H1 (cell line): ENCODE measurements at regions not wholly inside any gene's neighbourhood (a gene's known extent, or its start where the extent isn't known, plus 50 kb on each side); places are given as distances from the start of the nearest gene placed in this dataset.
A peak's percentile ranks its signal among the peaks of the same experiment; 100 is the strongest.

Experiments used
- CTCF ChIA-PET: fragments of 300-600 bp; sonication (Branson Sonifier 250); formaldehyde crosslinking; loops from one replicate; lab custom pipeline; 2021; ENCODE audit not compliant: partially characterized antibody; lab: Charles Lee
- POLR2A ChIA-PET: fragments of 300-600 bp; sonication (Branson Sonifier 250); formaldehyde crosslinking; loops from one replicate; lab custom pipeline; 2021; ENCODE audit warnings: inconsistent platforms; ENCODE audit not compliant: partially characterized antibody; lab: Charles Lee
- DNase-seq, 2 experiments: peaks; one replicate each; pipeline versions ENCODE4 v3.0.0 to v3.0.0-alpha.2; 2010 to 2022; ENCODE audit warnings: low spot score in 2 of 2, low read depth in 1 of 2, mixed read lengths in 1 of 2
- FAIRE-seq: peaks from 2 replicates; lab custom pipeline; 2011; peaks lifted over from hg19 to GRCh38; lab: Jason Lieb, UNC
- H2AFZ ChIP-seq: 2 replicates; pipeline ENCODE4 v1.8.1; 2012; ENCODE audit warnings: low read length, inconsistent platforms
- H2AK5ac ChIP-seq: 2 replicates; pipeline ENCODE4 v1.6.1; 2013; ENCODE audit warnings: low read depth, low read length
- H2BK120ac ChIP-seq: replicated peaks from 2 replicates; pipeline ENCODE3; 2013; ENCODE audit warnings: low read depth, low read length, inconsistent platforms
- H2BK12ac ChIP-seq: 2 replicates; pipeline ENCODE4 v1.6.1; 2013; ENCODE audit warnings: low read depth, low read length
- H2BK15ac ChIP-seq: 2 replicates; pipeline ENCODE4 v1.6.1; 2013; ENCODE audit warnings: low read length
- H2BK20ac ChIP-seq: 2 replicates; pipeline ENCODE4 v1.6.1; 2013; ENCODE audit warnings: low read length
- H2BK5ac ChIP-seq: 2 replicates; pipeline ENCODE4 v1.6.1; 2013; ENCODE audit warnings: low read depth, low read length
- H3K14ac ChIP-seq: 2 replicates; pipeline ENCODE4 v1.6.1; 2013; ENCODE audit warnings: inconsistent platforms; ENCODE audit not compliant: insufficient read length
- H3K18ac ChIP-seq: 2 replicates; pipeline ENCODE4 v1.6.1; 2013; ENCODE audit warnings: low read length; ENCODE audit errors: extremely low read depth
- H3K23ac ChIP-seq: 2 replicates; pipeline ENCODE4 v1.6.1; 2013; ENCODE audit warnings: inconsistent platforms; ENCODE audit not compliant: insufficient read length
- H3K23me2 ChIP-seq: 2 replicates; pipeline ENCODE4 v1.6.1; 2013; ENCODE audit warnings: low read depth, low read length
- H3K27ac ChIP-seq: 2 replicates; pipeline ENCODE4 v1.6.1; 2011; ENCODE audit warnings: low read depth, low read length, inconsistent platforms
- H3K27me3 ChIP-seq, 4 experiments: replicated peaks in 1 of 4; 1 replicate in 1 of 4; 2 replicates in 3 of 4; pipeline versions ENCODE4 v1.6.1 to v1.8.1; 2011 to 2013; ENCODE audit warnings: low read length in 3 of 4, mild to moderate bottlenecking in 3 of 4, inconsistent platforms in 2 of 4, mixed read lengths in 2 of 4, moderate library complexity in 1 of 4; ENCODE audit not compliant: control insufficient read depth in 3 of 4, insufficient read depth in 3 of 4; ENCODE audit errors: extremely low read depth in 1 of 4
- H3K36me3 ChIP-seq, 4 experiments: 2 replicates each; pipeline versions ENCODE4 v1.6.1 to v1.8.1; 2011 to 2013; ENCODE audit warnings: mild to moderate bottlenecking in 4 of 4, low read length in 3 of 4, moderate library complexity in 2 of 4, control low read depth in 1 of 4, inconsistent platforms in 1 of 4; ENCODE audit not compliant: insufficient read depth in 4 of 4, control insufficient read depth in 2 of 4
- H3K4ac ChIP-seq: replicated peaks from 2 replicates; pipeline ENCODE3; 2013; ENCODE audit warnings: low read length, low read depth, mixed read lengths, inconsistent platforms; ENCODE audit not compliant: insufficient read length
- H3K4me1 ChIP-seq, 4 experiments: replicated peaks in 1 of 4; 1 replicate in 1 of 4; 2 replicates in 3 of 4; pipeline versions ENCODE4 v1.6.1 to v1.8.1; 2011 to 2013; ENCODE audit warnings: low read length in 3 of 4, inconsistent platforms in 2 of 4, mixed read lengths in 1 of 4; ENCODE audit not compliant: insufficient read depth in 4 of 4, control insufficient read depth in 3 of 4
- H3K4me2 ChIP-seq, 2 experiments: 2 replicates each; pipeline versions ENCODE4 v1.6.1 to v1.8.1; 2011 to 2013; ENCODE audit warnings: low read depth in 2 of 2, low read length in 2 of 2, control low read depth in 1 of 2, inconsistent platforms in 1 of 2, mild to moderate bottlenecking in 1 of 2; ENCODE audit not compliant: insufficient read depth in 1 of 2
- H3K4me3 ChIP-seq, 4 experiments: fragments of 200-600, 300-600 bp in 1 of 4; sonication (generic), shearing (Covaris generic), sonication (Bioruptor Twin) in 1 of 4; 2 replicates each; pipeline versions ENCODE4 v1.5.1 to v1.8.1; 2011 to 2016; ENCODE audit warnings: low read length in 4 of 4, low read depth in 3 of 4, control low read depth in 2 of 4, inconsistent platforms in 2 of 4, mild to moderate bottlenecking in 2 of 4, mixed read lengths in 1 of 4, moderate library complexity in 1 of 4; ENCODE audit not compliant: insufficient read depth in 2 of 4; ENCODE audit errors: extremely low read depth in 1 of 4
- H3K56ac ChIP-seq: replicated peaks from 2 replicates; pipeline ENCODE3; 2013; ENCODE audit warnings: low read depth, mild to moderate bottlenecking, mixed read lengths, low read length, inconsistent platforms; ENCODE audit not compliant: insufficient read length
- H3K79me1 ChIP-seq: 2 replicates; pipeline ENCODE4 v1.6.1; 2013; ENCODE audit warnings: low read depth, low read length, control low read depth
- H3K79me2 ChIP-seq, 2 experiments: 2 replicates each; pipeline versions ENCODE4 v1.6.1 to v1.8.1; 2012 to 2013; ENCODE audit warnings: low read length in 2 of 2, mild to moderate bottlenecking in 2 of 2, inconsistent platforms in 1 of 2; ENCODE audit not compliant: insufficient read depth in 2 of 2, control insufficient read depth in 1 of 2
- H3K9ac ChIP-seq, 4 experiments: replicated peaks in 1 of 4; 1 replicate in 1 of 4; 2 replicates in 3 of 4; pipeline versions ENCODE4 v1.6.1 to v1.8.1; 2011 to 2013; ENCODE audit warnings: low read depth in 3 of 4, low read length in 3 of 4, control low read depth in 2 of 4, mild to moderate bottlenecking in 2 of 4, moderate library complexity in 2 of 4, inconsistent platforms in 1 of 4; ENCODE audit errors: extremely low read depth in 1 of 4
- H3K9me3 ChIP-seq, 2 experiments: 2 replicates each; pipeline versions ENCODE4 v1.6.1 to v1.8.1; 2012 to 2013; ENCODE audit warnings: mild to moderate bottlenecking in 2 of 2, moderate library complexity in 2 of 2, control low read depth in 1 of 2, inconsistent platforms in 1 of 2, low read depth in 1 of 2, low read length in 1 of 2, mixed read lengths in 1 of 2; ENCODE audit not compliant: insufficient read depth in 2 of 2
- H4K20me1 ChIP-seq, 2 experiments: replicated peaks in 1 of 2; 2 replicates each; pipeline versions ENCODE3 to v1.8.1; 2011 to 2013; ENCODE audit warnings: inconsistent platforms in 2 of 2, low read length in 2 of 2, mild to moderate bottlenecking in 1 of 2; ENCODE audit not compliant: insufficient read depth in 2 of 2, control insufficient read depth in 1 of 2
- H4K5ac ChIP-seq: 2 replicates; pipeline ENCODE4 v1.6.1; 2013; ENCODE audit warnings: low read length, low read depth, mixed read lengths, inconsistent platforms; ENCODE audit not compliant: insufficient read length
- H4K8ac ChIP-seq: 2 replicates; pipeline ENCODE4 v1.8.0; 2013; ENCODE audit warnings: mild to moderate bottlenecking, moderate library complexity, low read length, inconsistent platforms; ENCODE audit not compliant: insufficient read depth; ENCODE audit errors: extremely low read depth
- H4K91ac ChIP-seq: replicated peaks from 2 replicates; pipeline ENCODE3; 2013; ENCODE audit warnings: low read length, mixed read lengths, inconsistent platforms; ENCODE audit not compliant: insufficient read length
- NANOG ChIP-seq: IDR thresholded peaks from 2 replicates; pipeline ENCODE4 v1.6.1; 2011; ENCODE audit warnings: low read length, low read depth, mild to moderate bottlenecking, inconsistent platforms; ENCODE audit not compliant: insufficient read depth, poor library complexity, severe bottlenecking
- PHF8 ChIP-seq: fragments of 200-600 bp; sonication (generic); conservative IDR thresholded peaks from 2 replicates; pipeline ENCODE4 v1.7.1; 2012; ENCODE audit warnings: low read depth, mild to moderate bottlenecking, inconsistent platforms, low read length, moderate library complexity
- WGBS, 2 experiments: shearing (Covaris generic) in 1 of 2; methylation state at CpG; one replicate each; pipeline versions ENCODE4 v1.1.6 to v1.1.7; 2013 to 2015; ENCODE audit warnings: low lambda C conversion rate in 2 of 2, mixed read lengths in 2 of 2, inconsistent platforms in 1 of 2, low coverage in 1 of 2, missing lambda C conversion rate in 1 of 2; ENCODE audit not compliant: insufficient replicate concordance in 2 of 2, insufficient coverage in 1 of 2, insufficient read length in 1 of 2; ENCODE audit errors: extremely low coverage in 1 of 2, missing lambda C conversion rate in 1 of 2; 5-methylcytosine and 5-hydroxymethylcytosine counted together

GRCh38 chr5:163245584-163245983, 191.8 kb upstream of the CCNG1 start:
- no peak overlapping the region; the same call in 1 of the 2 replicates for H3K27ac ChIP-seq
- no peak overlapping the region for H2BK12ac ChIP-seq
- H3K79me1 ChIP-seq: no peaks in the 10 kb centered on the region
- H3K23ac ChIP-seq: no peak overlapping the region
- no peak overlapping the region for H2AFZ ChIP-seq
- H2BK120ac ChIP-seq: no peak overlapping the region
- H3K23me2 ChIP-seq: no peaks in the 10 kb centered on the region
- no peak overlapping the region for H3K4ac ChIP-seq
- no peaks in the 10 kb centered on the region for H3K36me3 ChIP-seq
- H2BK15ac ChIP-seq: no peak overlapping the region
- H2BK20ac ChIP-seq: peak overlapping the region; percentile 34; the same call in 1 of the 2 replicates
- no peaks in the 10 kb centered on the region for H3K79me2 ChIP-seq
- no peak overlapping the region for H3K56ac ChIP-seq
- no peaks in the 10 kb centered on the region for H3K27me3 ChIP-seq
- DNase-seq: no peak
- H4K8ac ChIP-seq: no peak overlapping the region
- CTCF ChIA-PET: no interaction called here
- TF ChIP-seq PHF8 (no peak), NANOG (peak; percentile 47)
- TF ChIP-seq, all 59 proteins: peak for 1
- no peak overlapping the region for H2AK5ac ChIP-seq
- POLR2A ChIA-PET: no interaction called here
- no peak overlapping the region for H3K9ac ChIP-seq
- H4K20me1 ChIP-seq: no peaks in the 10 kb centered on the region
- no peak overlapping the region for H3K4me3 ChIP-seq
- no peaks in the 10 kb centered on the region; a peak in 2 of 7 replicates for H3K4me1 ChIP-seq
- H3K14ac ChIP-seq: no peak overlapping the region
- no peak overlapping the region for H3K4me2 ChIP-seq
- H3K18ac ChIP-seq: no peak overlapping the region
- WGBS, 2 experiments: 66% methylated on average over 2 of the region's 2 CpGs; no CpG with 5 or more reads in 1 of the 2 experiments
- no peak overlapping the region for H4K5ac ChIP-seq
- no peak overlapping the region for H4K91ac ChIP-seq
- no peak overlapping the region for H2BK5ac ChIP-seq
- no peaks in the 10 kb centered on the region for H3K9me3 ChIP-seq
- no peak for FAIRE-seq
